Activated CD8-positive, alpha-beta memory T cell treated with anti-CD3 and anti-CD28 coated beads, Interleukin-2, amount 50 U/mL, for 4 hours (primary cell): ENCODE measurements at regions not wholly inside any gene's neighbourhood (a gene's known extent, or its start where the extent isn't known, plus 50 kb on each side); places are given as distances from the start of the nearest gene placed in this dataset.
"Not testable (repeated sequence)": the region's sequence is repeated elsewhere in the genome, so short reads cannot be mapped to it uniquely, and the experiment has no call there.

Experiments used
- DNase-seq: peaks from one replicate; pipeline ENCODE4 v3.0.0-alpha.2; 2020

DNA sequence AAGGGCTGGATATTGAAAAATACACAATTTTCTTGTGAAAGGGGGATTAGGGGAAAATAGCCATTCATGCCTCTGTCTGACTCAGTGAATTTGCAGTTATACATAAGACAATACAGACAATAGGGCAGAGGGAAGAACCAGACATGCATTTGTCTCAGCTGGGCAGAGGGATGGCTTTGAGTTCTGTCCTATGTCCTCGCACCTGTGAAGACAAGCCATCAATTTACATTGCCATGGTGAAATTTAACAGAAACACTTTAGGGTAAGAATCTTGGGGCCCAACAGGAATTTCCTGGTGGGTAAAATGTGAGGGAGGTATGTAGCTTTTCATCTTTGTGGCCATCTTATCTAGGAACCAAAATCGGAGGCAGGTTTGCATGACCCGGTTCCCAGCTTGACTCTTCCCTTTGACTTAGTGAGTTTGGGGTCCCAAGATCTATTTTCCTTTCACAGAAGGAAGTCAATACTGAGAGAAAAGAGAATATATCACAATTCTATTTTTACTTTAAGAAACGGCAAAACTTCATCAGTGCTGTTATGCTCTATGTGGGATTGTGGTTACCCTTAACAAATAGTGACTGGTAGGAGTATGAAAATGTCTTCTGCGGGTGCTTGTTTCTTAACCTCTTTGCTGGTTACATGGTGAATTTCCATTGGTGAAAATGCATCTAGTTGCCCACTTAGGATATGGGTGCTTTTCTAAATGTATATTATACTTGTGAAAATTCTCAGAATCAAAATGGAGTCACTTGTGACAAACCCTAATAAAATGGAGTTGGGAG is 221.8 kb downstream of the SPP2 start:
- no peak for DNase-seq

DNA sequence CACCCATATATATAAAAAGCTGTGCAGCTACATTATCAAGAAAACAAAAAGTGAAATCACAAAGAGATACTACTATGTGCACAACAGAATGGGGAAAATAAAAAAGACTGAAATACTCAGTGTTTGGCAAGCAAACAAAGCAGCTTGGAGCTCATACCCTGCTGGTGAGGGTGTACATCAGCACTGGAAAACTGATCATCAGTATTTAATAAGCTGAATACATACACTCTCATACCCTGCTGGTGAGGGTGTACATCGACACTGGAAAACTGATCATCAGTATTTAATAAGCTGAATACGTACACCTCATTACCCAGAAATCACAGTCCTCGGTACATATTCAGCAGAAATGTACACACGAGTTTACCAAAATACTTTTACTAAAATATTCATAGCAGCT is 220.8 kb downstream of the SPP2 start:
- no peak for DNase-seq

DNA sequence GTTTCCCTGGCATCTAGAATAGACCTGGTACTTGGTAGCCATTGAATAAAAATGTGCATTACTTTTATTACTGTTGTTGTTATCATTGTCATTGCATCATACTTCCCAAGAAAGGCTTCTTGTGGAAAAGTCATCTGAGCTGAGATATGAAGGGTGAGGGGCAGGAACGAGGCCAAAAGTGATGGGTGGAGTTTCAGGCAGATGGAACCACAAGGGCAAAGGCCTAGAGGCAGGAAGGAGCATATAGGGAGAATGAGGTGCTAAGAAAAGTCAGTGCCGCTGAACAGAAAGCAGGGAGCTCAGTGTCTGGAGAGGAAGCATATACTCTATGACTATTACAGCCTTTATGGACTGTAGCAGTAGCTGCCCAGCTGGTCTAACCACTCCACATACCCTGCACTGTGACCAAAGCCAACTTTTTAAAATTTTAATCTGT is 219.3 kb downstream of the SPP2 start:
- DNase-seq, result no peak

DNA sequence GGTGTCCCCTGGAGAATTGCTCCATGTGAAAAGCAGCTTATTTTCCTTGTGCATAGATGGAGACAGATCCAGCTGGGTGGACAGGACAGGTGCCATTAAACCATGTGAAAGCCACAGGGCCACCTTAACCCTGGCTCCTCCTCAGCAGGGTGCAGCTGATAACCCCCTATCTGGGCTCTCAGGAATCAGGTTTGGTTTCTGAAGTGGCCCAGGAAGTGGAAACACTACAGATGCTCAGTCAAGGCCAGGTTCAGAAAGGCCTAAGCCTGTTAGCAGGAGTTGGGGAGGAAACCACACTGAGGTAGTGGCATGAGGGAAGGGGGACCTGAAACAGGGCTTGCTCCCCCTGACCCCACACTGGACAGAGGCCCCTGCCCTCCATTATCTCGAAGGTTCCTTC is 217.0 kb downstream of the SPP2 start:
- DNase-seq, result no peak

DNA sequence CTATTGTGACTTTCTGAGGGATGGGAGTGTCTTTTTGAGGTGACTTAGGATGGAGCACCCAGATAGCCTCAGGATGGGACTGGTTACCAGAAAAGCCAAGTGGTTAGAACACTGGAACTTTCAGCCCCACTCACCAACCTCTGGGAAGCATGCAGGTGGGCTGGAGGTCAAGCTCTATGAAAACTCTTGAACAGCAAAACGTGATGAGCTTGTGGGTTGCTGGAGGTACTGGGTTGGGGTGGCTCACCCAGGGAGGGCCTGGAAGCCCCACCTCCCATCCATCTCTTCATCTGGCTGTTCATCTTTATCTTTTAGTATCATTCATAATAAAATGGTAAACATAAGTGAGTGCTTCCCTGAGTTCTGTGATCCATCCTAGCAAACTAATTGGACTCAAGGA is 216.4 kb downstream of the SPP2 start:
- no peak for DNase-seq

DNA sequence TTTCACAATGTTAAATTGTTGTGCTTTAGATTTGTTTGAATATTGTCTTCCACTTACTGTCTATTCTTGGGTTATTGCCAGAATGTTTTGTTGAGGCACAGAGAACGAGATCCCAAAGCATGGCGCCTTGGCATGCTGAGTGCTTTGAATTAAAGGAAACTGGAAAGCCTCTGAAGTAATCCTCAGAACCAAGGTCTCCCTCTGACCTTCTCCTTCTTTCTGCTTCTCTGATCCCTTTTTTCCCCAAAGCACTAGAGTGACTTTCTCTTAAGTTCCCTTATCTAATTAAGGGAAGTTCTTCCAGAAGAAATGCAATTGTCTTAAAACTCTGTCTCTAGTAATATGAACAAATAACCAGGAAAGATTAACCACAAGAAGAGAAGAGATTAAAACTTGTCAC is 214.7 kb downstream of the SPP2 start:
- DNase-seq, result no peak

DNA sequence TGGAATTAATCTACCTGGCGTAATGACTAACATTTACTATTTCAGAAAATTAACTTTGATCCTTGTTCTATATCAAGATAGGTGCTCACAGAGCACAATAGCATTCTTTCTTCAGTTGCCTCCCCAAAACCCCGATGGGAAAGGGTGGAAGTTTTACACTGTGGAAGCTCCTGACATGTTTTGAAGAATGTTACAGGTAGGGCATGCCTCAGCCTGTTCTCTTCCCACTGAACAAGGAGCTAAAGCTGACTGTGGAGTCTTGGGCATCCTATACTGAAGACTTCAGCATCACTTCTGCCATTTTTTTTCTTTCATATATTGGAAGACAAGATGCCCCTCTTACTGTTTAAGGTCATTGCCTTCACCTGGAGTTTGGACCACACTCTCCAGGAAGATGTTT is 211.2 kb downstream of the SPP2 start:
- no peak for DNase-seq

DNA sequence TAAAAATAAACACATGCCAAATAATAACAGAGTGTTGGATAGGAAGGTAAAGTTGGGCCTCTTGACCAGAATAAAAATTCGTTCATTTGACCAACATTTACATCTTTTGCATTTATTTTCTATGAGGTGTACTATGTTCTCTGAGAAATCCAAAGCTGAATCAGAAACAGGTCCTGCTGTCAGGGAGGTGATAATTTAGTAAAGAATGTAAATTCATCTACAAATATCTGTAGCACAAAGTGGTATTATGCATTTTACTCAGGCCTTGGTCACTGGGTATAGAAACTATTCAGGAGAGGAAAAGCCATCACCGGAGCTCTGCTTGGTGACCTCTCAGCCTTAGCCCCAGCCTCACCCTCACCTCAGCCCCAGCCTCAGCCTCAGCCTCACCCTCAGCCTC is 208.9 kb downstream of the SPP2 start:
- no peak for DNase-seq

DNA sequence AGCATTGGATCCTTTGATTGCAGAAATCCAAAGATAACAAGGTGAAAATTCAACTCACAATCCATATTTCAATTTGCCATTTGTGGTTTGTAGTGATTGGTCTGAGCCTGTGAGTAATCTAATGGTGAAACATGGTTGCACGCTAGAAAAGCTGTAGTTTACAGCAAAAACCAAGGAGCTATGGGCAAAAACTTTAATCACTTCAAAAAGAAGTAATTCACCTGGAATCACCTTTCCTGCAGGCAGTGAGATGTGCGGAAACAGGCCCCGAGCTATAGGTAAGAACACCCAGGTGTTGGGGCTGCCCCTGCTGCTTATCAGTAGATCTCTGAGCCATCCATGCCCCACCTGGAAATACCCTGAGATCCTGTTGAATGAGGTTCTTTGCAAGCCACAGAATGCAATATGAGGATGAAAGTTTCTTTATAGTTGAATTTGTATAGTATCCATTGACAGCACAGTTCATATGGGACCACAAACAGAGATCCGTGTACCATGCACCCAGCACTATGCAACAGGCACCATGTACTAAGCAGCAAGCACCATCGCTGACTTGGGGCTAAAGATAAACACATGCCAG is 208.2 kb downstream of the SPP2 start:
- no peak for DNase-seq

DNA sequence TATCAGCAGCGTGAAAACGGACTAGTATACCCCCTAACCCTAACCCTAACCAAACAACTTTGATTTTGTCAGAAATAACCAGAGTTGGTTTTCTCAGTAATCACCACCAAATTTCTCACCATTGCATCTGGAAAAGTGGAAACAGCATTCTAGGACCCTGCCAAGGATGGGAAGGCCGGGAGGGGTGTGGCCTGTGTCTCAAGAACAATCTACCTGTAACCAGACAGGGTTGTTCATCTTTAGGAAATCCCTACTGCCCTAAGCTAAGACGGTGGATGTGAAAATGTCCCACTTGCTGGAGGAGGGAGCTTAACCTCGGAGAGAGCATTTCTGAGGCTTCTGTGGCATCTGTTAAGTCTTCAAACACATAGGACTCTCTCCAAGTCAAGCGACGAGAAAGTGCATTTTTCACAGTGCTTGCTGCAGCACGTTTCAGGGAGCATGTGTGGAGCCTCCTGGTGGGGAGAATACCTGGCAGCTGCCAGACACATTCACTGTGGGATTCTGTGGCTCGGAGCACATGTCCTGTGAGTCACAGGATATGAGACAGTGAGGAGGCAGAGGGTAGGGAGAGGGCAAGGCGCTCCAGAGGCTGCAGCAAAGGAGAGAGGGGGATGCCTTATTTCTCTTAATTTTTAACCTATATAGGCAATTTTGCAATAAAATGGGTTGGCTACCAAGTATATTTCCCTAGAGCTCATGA is 207.5 kb downstream of the SPP2 start:
- DNase-seq, result no peak

DNA sequence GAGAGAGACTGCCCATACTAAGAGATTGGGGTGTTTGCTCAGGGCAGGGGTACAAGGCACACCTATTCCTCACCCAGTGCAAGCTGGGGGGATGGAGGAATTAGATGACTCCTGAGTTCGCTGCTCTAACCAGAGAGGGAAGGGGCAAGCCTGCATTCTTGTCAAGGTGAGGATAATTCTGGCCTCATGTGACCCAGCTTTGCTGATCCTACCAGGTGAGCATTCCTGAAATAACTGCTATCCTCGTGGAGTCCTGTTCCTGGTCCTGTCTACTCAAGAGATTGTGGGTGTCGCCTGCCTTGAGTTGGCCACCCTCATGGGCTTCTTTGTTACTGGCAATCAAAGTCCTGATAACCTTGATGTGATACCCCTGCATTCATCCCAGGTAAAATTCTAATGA is 206.0 kb downstream of the SPP2 start:
- no peak for DNase-seq

DNA sequence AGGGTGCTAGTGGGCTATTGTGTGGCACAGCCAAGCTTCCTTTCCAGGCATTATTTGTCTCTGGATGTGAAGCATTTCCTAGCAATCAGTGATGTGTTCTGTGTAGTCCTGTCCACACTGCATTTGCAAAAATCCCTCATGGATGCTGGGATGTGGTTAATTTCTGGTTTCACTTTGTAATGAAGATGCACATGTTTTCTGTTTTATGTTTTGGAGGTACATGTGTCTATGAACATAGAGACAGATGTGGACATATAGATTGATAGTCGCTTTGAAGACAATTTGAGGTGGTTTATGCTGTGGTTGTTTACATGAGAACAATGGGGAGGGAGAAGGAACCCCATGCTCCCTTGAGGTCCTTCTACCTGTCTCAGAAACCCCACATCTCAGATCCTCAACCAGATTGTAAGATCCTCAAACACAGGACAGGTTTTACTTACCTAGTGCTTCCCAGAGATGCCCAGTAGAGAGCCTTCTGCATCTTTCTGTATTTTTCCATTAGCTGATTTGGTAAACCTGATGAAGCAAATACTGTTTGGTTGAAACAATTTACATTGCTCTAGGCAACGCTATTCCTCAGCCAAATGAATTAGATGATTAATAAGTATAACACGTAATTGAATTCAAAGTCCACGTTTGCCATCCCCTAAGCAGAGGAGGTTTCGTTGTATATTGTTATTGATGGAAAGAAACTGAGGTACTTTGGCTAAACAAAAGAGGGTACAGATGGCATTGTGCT is 204.4 kb downstream of the SPP2 start:
- DNase-seq, result no peak

DNA sequence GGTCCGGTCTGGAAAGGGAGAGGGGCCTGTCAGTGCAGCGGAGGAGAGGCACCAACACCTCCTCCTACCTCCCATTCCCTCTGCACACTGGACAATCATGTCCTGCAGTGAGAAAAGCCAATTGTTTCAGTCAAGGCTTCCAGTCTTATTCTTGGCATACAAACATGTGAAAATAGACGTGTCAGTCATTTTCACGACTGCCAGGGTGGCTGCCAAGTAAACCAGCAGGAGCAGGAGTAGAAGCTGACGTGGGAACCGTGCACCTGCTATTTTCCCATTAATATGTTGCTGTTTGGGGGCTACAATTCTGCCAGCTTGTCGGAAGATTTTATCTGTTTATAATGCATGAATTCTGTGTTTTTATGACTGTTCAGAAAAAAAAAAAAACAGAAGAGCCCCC is 202.3 kb downstream of the SPP2 start:
- no peak for DNase-seq

DNA sequence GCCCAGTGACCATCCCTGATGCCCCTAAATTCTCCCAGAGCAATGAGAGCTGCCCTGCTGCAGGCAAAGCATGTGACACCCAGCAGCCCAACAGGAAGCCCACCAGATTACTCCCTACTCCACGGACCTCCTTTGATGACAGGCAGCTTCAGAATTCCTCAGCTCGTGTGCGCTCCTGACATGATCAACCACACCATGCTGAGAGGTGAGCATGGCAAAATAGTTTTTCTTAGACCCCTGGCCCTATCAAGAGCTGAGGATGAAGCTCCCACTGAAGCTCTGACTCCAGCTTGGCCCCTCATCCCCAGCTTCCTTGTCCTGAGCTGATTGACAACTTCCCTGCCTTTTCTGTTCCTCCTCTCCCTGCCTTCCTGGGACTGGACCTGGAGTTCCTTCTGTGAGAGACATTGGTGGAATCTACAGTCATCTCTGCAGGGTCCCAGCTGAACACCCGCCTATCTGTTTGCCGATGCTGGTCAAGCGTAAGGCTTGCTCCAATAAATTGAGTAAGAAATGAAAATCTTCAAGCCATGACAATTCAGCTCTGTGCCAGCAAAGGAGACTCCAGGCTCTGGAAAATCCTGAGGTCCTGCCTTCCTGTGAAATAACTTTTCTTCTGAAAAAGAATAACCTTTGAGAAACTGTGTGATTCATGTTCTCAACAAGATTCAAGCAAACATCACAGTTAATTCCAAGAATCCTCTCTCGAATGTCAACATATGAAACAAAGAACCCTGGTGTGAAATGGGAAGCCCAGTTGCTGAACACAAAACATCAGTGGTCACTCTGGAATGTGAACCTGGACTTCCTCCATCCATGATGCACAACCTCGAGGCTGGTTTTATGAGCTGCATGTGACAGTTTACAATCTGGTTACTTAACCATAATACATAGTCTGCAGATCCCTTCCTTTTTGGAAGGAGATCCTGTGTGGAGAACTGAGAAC is 201.1 kb downstream of the SPP2 start:
- no peak for DNase-seq

DNA sequence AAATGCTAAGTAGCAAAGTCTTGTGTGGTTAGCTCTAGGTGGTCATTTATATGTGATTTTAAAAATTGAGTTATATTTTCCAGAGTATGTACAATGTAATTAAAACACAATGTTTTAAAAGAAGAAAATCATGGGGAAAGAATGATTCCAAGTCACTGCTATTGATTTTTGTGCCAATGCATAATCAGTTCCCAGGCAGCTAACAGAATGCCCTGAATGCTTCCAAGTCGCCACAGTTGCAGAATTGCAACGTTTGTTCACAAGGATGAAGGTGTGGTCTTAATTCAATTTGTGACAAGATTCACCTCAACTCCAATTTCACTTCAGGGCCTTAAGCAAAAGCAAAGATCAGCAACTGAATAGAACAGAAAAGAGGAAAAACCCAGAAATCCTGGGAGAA is 200.4 kb downstream of the SPP2 start:
- no peak for DNase-seq

DNA sequence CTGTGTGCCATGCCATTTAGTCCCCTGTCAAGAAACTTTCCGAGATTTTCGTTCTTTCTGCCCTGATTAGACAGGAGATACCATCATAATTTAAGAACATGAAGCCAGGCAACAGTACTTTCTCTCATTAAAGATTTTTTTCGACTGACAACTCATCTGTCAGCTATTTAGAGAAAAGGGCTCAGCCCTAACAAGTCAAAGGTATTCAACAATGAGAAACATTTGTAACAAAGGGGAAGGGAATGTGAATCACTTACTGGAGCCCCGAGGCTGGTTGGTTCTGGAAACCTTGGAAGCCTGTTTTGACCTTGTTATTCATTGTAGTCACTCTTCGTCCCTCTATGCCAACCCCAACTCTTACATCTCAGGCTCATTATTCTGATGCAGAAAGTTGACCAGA is 199.4 kb downstream of the SPP2 start:
- no peak for DNase-seq

DNA sequence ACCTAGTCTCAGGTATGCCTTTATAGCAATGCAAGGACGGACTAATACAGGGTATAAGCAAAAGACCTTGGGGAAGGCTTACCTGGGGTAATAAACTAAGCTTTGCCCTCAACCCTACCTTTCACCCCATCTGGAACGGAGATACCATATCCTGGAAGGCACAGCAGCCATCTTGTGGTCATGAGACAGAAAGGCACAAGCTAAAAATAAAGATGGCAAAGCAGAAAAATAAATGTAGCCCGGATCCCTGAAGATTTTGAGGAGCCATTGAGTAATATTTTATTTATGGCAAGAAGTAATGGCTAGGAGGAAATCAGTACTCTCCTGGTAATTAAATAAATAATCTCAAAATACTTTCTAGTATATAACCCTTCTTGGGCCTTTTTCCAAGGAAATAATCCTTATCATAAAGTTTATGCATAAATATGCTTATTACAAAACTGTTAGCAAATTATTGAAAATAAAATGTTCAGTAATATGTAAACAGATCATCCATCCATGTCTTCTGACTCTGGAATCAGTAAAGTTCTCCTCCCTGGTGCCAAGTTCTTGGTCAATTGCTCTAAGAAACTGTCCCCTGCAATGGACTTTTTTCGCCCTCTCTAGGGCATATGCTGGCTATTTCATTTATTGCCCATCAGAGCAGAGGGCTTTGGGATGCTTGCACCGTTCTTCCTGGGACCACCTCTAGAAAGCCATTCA is 198.7 kb downstream of the SPP2 start:
- DNase-seq, result no peak

DNA sequence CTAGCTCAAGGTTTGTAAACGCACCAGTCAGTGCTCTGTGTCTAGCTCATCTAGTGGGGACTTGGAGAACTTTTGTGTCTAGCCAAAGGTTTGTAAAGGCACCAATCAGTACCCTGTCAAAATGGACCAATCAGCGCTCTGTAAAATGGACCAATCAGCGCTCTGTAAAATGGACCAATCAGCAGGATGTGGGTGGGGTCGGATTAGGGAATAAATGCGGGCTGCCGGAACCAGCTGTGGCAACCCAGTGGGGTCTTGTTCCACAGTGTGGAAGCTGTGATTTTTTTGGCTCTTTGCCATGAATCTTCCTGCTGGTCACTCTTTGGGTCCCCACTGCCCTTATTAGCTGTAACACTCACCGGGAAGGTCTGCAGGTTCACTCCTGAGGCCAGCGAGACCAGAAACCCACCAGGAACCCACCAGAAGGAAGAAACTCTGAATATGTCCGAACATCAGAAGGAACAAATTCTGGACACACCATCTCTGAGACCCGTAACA is 197.8 kb downstream of the SPP2 start:
- DNase-seq, result not testable (repeated sequence)

DNA sequence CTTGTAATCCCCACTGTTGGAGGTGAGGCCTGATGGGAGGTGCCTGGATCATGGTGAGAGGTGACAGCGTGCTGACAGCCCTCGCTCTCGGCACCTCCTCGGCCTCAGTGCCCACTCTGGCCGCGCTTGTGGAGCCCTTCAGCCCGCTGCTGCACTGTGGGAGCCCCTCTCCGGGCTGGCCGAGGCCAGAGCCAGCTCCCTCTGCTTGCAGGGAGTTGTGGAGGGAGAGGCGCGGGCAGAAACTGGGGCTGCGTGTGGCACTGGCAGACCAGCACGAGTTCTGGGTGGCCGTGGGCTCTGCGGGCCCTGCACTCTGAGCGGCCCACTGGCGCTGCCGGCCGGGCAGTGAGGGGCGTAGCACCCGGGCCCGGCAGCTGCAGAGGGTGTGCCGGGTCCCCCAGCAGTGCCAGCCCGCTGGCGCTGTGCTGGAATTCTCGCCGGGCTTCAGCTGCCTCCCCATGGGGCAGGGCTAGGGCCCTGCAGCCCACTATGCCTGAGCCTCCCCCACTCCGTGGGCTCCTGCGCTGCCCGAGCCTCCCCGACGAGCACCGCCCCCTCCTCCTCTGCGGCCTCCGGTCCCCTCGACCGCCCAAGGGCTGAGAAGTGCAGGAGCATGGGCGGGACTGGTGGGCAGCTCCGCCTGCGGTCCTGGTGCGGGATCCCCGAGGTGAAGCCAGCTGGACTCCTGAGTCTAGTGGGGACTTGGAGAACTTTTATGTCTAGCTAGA is 197.1 kb downstream of the SPP2 start:
- no peak for DNase-seq

DNA sequence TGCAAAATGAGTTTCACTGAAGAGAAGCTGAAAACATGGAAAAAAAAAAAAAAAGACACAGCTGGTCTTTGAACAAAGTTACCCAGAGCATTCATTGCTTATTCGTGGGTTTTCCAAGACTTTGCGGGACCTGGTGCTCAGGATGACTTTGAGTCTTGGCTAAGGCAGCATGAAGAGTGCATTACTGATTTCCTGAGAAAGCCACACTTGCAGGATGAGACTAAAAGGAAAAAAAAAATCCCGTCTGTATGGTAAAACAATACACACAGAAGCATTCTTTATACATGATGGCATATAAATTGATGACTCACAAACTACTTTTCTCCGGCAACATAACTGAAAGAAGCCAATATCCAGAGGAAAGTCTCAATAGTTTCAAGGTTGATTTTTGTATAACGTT is 195.4 kb downstream of the SPP2 start:
- DNase-seq, result no peak
